D721Med (cell line): ENCODE measurements at regions not wholly inside any gene's neighbourhood (a gene's known extent, or its start where the extent isn't known, plus 50 kb on each side); places are given as distances from the start of the nearest gene placed in this dataset.

ENCODE experiments used
- DNase-seq: peaks from one replicate; pipeline ENCODE4 v3.0.0; 2011; ENCODE audit warnings: low spot score; ENCODE audit not compliant: insufficient read length
- FAIRE-seq: peaks from 2 replicates; lab custom pipeline; 2011; peaks lifted over from hg19 to GRCh38; lab: Jason Lieb, UNC
- CTCF ChIP-seq: IDR thresholded peaks from 2 replicates; pipeline ENCODE4 v1.5.1; 2012; ENCODE audit warnings: mild to moderate bottlenecking, control low read depth; ENCODE audit not compliant: insufficient read depth; ENCODE audit errors: missing control alignments

GRCh38 chr10:43945094-43945730, 296.5 kb upstream of the ZNF32 start:
- TF ChIP-seq CTCF: no peak
- FAIRE-seq: no peak
- no peak for DNase-seq

GRCh38 chr10:43944381-43945093, 295.9 kb upstream of the ZNF32 start:
- no peak for FAIRE-seq
- DNase-seq: no peak
- no peak for TF ChIP-seq CTCF

GRCh38 chr10:43943818-43944360, 295.2 kb upstream of the ZNF32 start:
- no peak for FAIRE-seq
- no peak for DNase-seq
- no peak for TF ChIP-seq CTCF

GRCh38 chr10:43943119-43943817, 294.6 kb upstream of the ZNF32 start:
- no peak for DNase-seq
- no peak for FAIRE-seq
- TF ChIP-seq CTCF: no peak

- no peak for FAIRE-seq
- DNase-seq: no peak
- TF ChIP-seq CTCF: no peak
Measured at GRCh38 chr10:43942096-43942850, 293.6 kb upstream of the ZNF32 start.

GRCh38 chr10:43940898-43941837, 292.5 kb upstream of the ZNF32 start:
- no peak for FAIRE-seq
- no peak for TF ChIP-seq CTCF
- no peak for DNase-seq
